Stimulated activated CD8-positive, alpha-beta memory T cell treated with anti-CD3 and anti-CD28 coated beads, Interleukin-15, amount 100 ng/mL, for 48 hours (primary cell): ENCODE measurements at regions not wholly inside any gene's neighbourhood (a gene's known extent, or its start where the extent isn't known, plus 50 kb on each side); places are given as distances from the start of the nearest gene placed in this dataset.
"Not testable (repeated sequence)": the region's sequence is repeated elsewhere in the genome, so short reads cannot be mapped to it uniquely, and the experiment has no call there.

ENCODE experiments used
- DNase-seq, 2 donors: peaks; one replicate each; pipeline ENCODE4 v3.0.0-alpha.2; 2020; ENCODE audit warnings: low read depth in 2 of 2

DNA sequence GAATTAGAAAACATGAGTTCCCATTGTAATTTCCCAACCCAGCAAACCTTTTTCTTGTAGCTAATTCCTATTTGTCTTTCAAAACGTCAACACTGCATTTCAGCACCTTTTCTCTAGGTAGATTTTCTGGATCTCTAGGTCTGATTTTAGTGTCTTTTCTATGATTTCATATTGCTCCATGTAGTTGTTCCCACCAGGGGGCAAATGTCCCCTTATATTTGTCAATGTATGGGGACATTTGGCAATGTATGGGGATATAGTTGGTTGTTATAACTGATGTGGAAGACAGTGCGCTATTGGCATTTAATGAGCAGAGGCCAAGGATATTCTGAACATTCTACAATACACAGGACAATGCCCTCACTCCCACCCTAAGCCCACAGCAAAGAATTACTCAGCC is 273.9 kb upstream of the ADRA1B start:
- no peak for DNase-seq

- DNase-seq, result no peak
Observed at GRCh38 chr5:159644053-159644452, 272.2 kb upstream of the ADRA1B start.

DNA sequence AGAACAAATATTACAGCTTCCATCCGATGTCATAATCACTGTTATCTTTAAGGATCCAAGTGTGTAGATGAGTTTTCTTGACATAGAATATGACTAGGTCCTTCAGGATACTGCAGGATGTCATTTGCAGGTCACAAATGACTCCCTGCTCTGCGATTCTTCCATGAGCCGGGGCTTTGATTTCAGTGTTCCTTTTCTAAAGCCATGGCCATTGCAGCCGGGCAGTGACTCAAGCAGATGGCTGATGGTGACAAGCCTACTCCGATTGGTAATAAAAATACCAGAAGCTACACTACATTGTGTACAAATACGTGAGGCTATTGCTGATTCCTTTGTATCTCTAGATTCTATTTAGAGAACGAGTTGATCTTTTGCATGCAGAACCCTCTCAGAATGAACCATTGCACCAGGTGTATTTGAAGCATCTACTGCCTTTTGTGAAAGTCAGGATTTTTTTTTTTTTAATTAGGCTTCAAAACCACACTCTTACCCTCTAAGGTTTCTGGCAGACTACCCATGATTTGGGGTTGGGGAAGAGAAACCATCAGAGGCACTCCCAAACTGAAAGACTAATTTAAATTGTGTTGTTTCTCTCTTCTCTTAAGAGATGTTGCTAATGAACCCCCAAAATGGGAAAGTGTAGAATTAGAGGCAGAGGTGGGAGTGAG is 271.0 kb upstream of the ADRA1B start:
- DNase-seq, result no peak

- DNase-seq, result no peak
Observed at GRCh38 chr5:159650803-159651202, 265.5 kb upstream of the ADRA1B start.

- no peak for DNase-seq
Observed at GRCh38 chr5:159655757-159656409, 260.4 kb upstream of the ADRA1B start.

DNA sequence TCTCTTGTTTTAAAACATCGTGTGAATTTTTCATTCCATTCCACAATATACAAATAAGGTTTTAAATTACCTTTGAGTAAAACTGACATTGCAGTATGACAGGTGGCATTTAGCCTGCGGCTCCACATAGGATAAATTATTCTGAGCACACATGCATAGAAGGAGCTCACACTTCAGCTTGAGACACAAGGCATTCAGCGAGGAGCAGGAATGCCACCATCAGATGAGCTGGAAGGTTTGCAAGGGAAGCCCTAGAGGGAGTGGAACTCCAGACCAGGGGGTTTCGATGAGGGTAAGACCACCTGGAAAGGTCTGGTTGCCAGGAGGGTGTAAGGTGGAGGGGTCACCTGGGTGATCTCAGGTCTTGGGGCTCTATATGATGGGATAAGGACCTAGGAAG is 259.0 kb upstream of the ADRA1B start:
- DNase-seq, result no peak

GRCh38 chr5:159657771-159658170 is 258.5 kb upstream of the ADRA1B start:
- DNase-seq, result no peak

- DNase-seq, result no peak
Observed at GRCh38 chr5:159658266-159658925, 257.9 kb upstream of the ADRA1B start.

- no peak for DNase-seq
Observed at GRCh38 chr5:159660401-159660800, 255.9 kb upstream of the ADRA1B start.

GRCh38 chr5:159663986-159664385 is 252.3 kb upstream of the ADRA1B start:
- no peak for DNase-seq

- no peak for DNase-seq
Observed at GRCh38 chr5:159667286-159667685, 249.0 kb upstream of the ADRA1B start.

DNA sequence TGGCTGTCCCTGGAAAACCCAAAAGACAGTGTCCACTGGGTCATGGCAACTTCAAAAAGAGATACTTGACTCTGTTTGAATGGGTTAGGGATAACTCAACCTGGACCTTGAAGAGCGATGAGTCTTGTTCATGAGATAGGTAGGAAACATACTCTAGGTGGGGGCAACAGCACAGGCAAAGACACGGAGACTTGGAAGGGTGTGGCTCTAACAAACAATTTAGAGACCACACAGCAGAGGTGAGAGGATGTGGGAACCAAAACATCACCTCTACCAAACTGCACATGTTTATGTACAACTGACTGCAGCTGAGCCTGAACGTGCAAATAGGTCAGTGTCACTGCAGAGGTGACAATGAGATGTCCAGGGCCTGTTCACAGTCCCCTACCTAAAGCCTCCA is 247.7 kb upstream of the ADRA1B start:
- DNase-seq, result no peak

- no peak for DNase-seq
Observed at GRCh38 chr5:159669559-159669958, 246.7 kb upstream of the ADRA1B start.

DNA sequence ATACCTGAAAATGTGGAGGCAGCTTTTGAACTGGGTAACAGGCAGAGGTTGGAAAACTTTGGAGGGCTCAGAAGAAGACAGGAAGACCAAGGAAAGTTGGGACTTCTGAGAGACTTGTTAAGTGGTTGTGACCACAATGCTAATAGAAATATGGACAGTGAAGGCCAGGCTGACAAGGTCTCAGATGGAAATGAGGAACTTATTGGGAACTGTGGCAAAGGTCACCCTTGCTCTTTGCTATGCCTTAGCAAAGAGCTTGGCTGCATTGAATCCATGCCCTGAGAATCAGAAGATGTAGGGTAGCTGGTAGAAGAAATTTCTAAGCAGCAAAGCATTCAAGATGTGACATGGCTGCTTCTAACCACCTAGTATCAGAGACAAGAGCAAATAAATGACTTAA is 244.4 kb upstream of the ADRA1B start:
- no peak for DNase-seq

DNA sequence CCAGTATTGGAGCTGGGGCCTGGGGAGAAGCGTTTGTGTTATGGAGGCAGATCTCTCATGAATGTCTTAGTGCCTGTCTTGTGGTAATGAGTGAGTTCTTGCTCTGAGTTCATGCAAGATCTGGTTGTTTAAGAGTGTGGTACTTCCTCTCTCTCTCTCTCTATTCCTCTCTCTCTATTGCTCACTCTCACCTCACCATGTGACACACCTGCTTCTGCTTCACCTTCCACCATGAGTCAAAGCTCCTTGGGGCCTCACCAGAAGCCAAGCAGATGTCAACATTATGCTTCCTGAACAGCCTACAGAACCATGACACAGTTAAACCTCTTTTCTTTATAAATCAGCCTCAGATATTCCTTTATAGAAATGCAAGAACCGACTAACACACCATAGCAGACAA is 242.7 kb upstream of the ADRA1B start:
- DNase-seq, result no peak

DNA sequence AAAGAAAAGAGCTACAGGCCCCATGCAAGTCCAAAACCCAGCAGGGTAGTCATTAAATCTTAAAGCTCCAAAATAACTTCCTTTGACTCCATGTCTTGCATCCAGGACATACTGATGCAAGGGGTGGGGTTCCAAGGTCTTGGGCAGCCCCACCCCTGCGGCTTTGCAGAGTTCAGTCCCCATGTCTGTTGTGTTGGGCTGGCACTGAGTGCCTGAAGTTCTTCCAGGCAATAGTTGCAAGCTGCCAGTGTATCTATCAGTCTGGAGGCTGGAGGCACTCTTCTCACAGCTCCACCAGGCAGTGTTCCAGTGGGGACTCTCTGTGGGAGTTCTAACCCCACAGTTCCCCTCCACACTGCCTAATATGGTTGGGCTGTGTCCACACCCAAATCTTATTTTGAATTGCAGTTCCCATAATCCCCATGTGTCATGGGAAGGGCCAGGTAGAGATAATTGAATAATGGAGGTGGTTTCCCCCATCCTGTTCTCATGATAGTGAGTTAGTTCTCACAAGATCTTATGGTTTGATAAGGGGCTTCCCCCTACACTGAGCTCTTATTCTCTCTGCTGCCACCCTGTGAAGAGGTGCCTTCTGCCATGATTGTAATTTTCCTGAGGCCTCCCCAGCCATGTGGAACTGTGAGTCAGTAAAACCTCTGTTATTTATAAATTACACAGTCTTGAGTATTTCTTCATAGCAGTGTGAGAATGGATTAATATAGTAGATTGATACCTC is 237.5 kb upstream of the ADRA1B start:
- no peak for DNase-seq

DNA sequence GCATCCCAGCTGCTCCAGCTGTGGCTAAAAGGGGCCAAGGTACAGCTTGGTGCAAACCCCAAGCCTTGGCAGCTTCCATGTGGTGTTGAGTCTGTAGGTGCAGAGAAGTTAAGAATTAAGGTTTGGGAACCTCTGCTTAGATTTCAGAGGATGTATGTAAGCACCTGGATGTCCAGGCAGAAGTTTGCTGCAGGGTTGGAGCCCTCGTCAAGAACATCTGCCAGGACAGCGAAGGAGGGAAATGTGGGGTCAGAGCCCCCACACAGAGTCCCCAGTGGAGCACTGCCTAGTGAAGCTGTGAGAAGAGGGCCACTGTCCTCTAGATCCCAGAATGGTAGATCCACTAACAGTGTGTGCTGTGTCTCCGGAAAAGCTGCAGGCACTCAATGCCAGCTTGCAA is 236.2 kb upstream of the ADRA1B start:
- no peak for DNase-seq

- DNase-seq, result no peak
Observed at GRCh38 chr5:159681661-159682060, 234.6 kb upstream of the ADRA1B start.

DNA sequence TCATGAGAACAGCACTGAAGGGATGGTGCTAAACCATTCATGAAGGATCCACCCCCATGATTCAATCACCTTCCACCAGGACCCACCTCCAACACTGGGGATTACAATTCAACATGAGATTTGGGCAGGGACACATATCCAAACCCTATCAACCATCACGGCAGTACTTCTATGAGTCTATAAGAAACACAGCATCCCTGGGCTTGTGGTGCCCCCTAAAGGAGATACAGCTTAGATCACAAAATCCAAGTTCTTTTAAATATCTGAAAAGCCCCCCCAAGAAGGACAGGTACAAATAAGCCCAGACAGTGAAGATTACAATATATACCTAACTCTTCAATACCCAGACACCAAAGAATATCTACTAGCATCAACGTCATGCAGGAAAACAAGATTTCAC is 233.7 kb upstream of the ADRA1B start:
- DNase-seq, result no peak

- DNase-seq, result not testable (repeated sequence)
Observed at GRCh38 chr5:159687892-159688291, 228.4 kb upstream of the ADRA1B start.

DNA sequence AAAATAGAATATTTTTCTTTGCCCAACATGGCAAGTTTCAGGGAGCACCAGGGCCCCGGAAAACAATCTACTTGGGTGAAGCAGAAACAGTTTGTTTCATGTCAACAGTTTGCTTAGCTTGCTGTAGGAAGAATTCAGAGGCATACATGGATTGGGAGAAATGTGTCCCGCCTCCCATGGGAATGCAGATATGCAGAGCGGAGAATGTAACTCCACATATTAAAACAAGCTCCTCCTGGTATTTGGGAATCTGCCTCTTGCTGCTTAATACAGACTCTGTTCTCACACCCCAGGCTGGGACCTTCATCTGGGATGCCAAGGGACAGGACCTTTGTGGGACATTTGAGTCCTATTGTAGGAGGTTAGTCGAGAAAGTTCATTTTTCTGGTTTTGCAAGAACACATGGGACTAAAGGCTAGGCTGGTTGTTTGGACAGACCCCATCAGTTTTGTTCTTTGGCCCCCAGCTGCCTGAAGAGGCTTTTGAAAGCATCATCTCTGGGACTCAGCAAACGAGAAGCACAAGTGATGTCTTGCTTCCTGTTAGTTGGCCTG is 220.5 kb upstream of the ADRA1B start:
- DNase-seq, result no peak

DNA sequence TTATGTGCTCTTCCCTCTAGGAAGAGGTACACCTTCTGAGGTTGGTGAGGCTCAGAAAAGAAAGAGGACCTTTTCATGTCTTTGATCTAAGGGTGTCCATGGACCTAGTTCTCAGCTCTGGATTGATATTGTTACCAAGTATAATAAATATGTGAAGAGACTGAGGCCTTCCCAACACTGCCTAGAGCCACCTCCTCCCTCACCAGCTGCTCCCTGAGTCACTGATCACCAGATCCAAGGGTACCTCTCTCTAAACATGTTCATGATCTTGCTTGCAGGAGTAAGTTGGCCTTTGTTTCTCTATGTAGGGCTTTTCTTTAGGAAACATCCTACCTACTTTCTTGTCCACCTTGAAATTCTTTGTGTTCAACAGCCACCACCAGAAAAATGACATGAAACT is 218.8 kb upstream of the ADRA1B start:
- DNase-seq, result no peak
